Hepatocyte (in vitro differentiated cells): ENCODE measurements at regions not wholly inside any gene's neighbourhood (a gene's known extent, or its start where the extent isn't known, plus 50 kb on each side); places are given as distances from the start of the nearest gene placed in this dataset.

Source experiments
- DNase-seq: peaks from one replicate; pipeline ENCODE4 v3.0.0-alpha.2; 2016; ENCODE audit warnings: low spot score
- H2AFZ ChIP-seq: fragments of 200-600 bp; sonication (generic); 2 replicates; pipeline ENCODE4 v1.6.0; 2016; ENCODE audit warnings: antibody characterized with exemption, mild to moderate bottlenecking
- H3K27ac ChIP-seq: fragments of 200-600 bp; sonication (generic); 2 replicates; pipeline ENCODE4 v1.5.1; 2016; ENCODE audit warnings: mild to moderate bottlenecking
- H3K27me3 ChIP-seq: fragments of 200-600 bp; sonication (generic); 2 replicates; pipeline ENCODE4 v1.6.1; 2016
- H3K36me3 ChIP-seq: fragments of 200-600 bp; sonication (generic); replicated peaks from 2 replicates; pipeline ENCODE4 v1.5.1; 2016; ENCODE audit warnings: low read depth; ENCODE audit not compliant: insufficient read depth
- H3K4me1 ChIP-seq: fragments of 200-600 bp; sonication (generic); 2 replicates; pipeline ENCODE4 v1.5.1; 2016; ENCODE audit warnings: mild to moderate bottlenecking, moderate library complexity; ENCODE audit not compliant: insufficient read depth
- H3K4me2 ChIP-seq: fragments of 200-600 bp; sonication (generic); 2 replicates; pipeline ENCODE4 v1.6.0; 2016
- H3K4me3 ChIP-seq: fragments of 200-600 bp; sonication (generic); 2 replicates; pipeline ENCODE4 v1.5.1; 2016; ENCODE audit warnings: mild to moderate bottlenecking
- H3K79me2 ChIP-seq: fragments of 200-600 bp; sonication (generic); 2 replicates; pipeline ENCODE4 v1.6.0; 2017; ENCODE audit warnings: mild to moderate bottlenecking
- H3K9me2 ChIP-seq: fragments of 200-600 bp; sonication (generic); replicated peaks from 2 replicates; pipeline ENCODE4 v1.6.0; 2017; ENCODE audit warnings: mild to moderate bottlenecking; ENCODE audit not compliant: insufficient read depth
- H3K9me3 ChIP-seq: fragments of 200-600 bp; sonication (generic); 2 replicates; pipeline ENCODE4 v1.5.1; 2016; ENCODE audit warnings: low read depth, mild to moderate bottlenecking
- H4K20me1 ChIP-seq: fragments of 200-600 bp; sonication (generic); 2 replicates; pipeline ENCODE4 v1.6.0; 2016; ENCODE audit warnings: mild to moderate bottlenecking; ENCODE audit not compliant: insufficient read depth, poor library complexity, severe bottlenecking
- CTCF ChIP-seq: fragments of 200-600 bp; sonication (generic); IDR thresholded peaks from 2 replicates; pipeline ENCODE4 v1.5.1; 2016; ENCODE audit warnings: antibody characterized with exemption, mild to moderate bottlenecking; ENCODE audit not compliant: poor library complexity
- EZH2 ChIP-seq: fragments of 200-600 bp; sonication (generic); IDR thresholded peaks from 2 replicates; pipeline ENCODE4 v1.6.1; 2016; ENCODE audit warnings: antibody characterized with exemption, mild to moderate bottlenecking, borderline replicate concordance
- EZH2phosphoT487 ChIP-seq: fragments of 200-600 bp; sonication (generic); IDR thresholded peaks from one replicate; pipeline ENCODE4 v1.6.1; 2018; ENCODE audit warnings: antibody characterized with exemption, mild to moderate bottlenecking, low read depth, moderate library complexity; ENCODE audit not compliant: unreplicated experiment, severe bottlenecking
- WGBS: methylation state at CpG from one replicate; pipeline ENCODE4 v1.1.6; 2016; ENCODE audit warnings: low lambda C conversion rate; ENCODE audit errors: missing lambda C conversion rate; 5-methylcytosine and 5-hydroxymethylcytosine counted together

GRCh38 chr22:48434156-48434867 is 1393.4 kb downstream of the BRD1 start:
- no peaks in the 10 kb centered on the region for H3K9me3 ChIP-seq
- no peaks in the 10 kb centered on the region for H3K36me3 ChIP-seq
- no peak overlapping the region for H3K27ac ChIP-seq
- H3K9me2 ChIP-seq, result no peaks in the 10 kb centered on the region
- no peak for TF ChIP-seq EZH2
- WGBS, result 93% methylated on average over 16 of the region's 16 CpGs
- H3K4me2 ChIP-seq, result no peak overlapping the region
- H4K20me1 ChIP-seq, result no peaks in the 10 kb centered on the region
- DNase-seq, result no peak
- H3K27me3 ChIP-seq, result no peaks in the 10 kb centered on the region
- no peak overlapping the region for H3K4me3 ChIP-seq
- no peaks in the 10 kb centered on the region for H3K79me2 ChIP-seq
- no peak overlapping the region for H2AFZ ChIP-seq
- no peaks in the 10 kb centered on the region for H3K4me1 ChIP-seq

- Histone ChIP-seq H3K4me3 (no peak overlapping the region), H3K4me2 (no peak overlapping the region), H3K4me1 (no peaks in the 10 kb centered on the region), H3K27me3 (no peaks in the 10 kb centered on the region), H2AFZ (no peak overlapping the region), H4K20me1 (no peaks in the 10 kb centered on the region), H3K27ac (no peak overlapping the region), H3K79me2 (no peaks in the 10 kb centered on the region), H3K36me3 (no peaks in the 10 kb centered on the region), H3K9me3 (no peaks in the 10 kb centered on the region), H3K9me2 (no peaks in the 10 kb centered on the region)
- no peak for DNase-seq
- TF ChIP-seq CTCF (no peak), EZH2 (no peak), EZH2phosphoT487 (no peak)
- 89% methylated on average over 11 of the region's 11 CpGs for WGBS
Observed at GRCh38 chr22:48433647-48434046, 1394.0 kb downstream of the BRD1 start.

GRCh38 chr22:48432781-48433518 is 1394.7 kb downstream of the BRD1 start:
- Histone ChIP-seq H3K9me3 (no peaks in the 10 kb centered on the region), H3K4me1 (no peaks in the 10 kb centered on the region), H3K79me2 (no peaks in the 10 kb centered on the region), H3K9me2 (no peaks in the 10 kb centered on the region), H3K27ac (no peak overlapping the region), H3K4me2 (no peak overlapping the region), H3K4me3 (no peak overlapping the region), H3K27me3 (no peaks in the 10 kb centered on the region), H4K20me1 (no peaks in the 10 kb centered on the region), H2AFZ (no peak overlapping the region), H3K36me3 (no peaks in the 10 kb centered on the region)
- WGBS, result 94% methylated on average over 15 of the region's 15 CpGs
- DNase-seq, result no peak
- no peak for TF ChIP-seq EZH2phosphoT487
- no peak for TF ChIP-seq CTCF
- no peak for TF ChIP-seq EZH2
